Stomach (tissue), 8 donors: ENCODE measurements at regions not wholly inside any gene's neighbourhood (a gene's known extent, or its start where the extent isn't known, plus 50 kb on each side); places are given as distances from the start of the nearest gene placed in this dataset.

Source experiments
- DNase-seq, 2 donors: peaks; one replicate each; pipeline versions ENCODE4 v3.0.0 to v3.0.0-alpha.2; 2013 to 2019
- H3K27ac ChIP-seq, 5 donors: fragments of 200-600 bp in 4 of 5; sonication (generic) in 4 of 5; one replicate each; pipeline ENCODE4 v1.5.1; 2013 to 2019; ENCODE audit warnings: mild to moderate bottlenecking in 1 of 5, moderate library complexity in 1 of 5
- H3K27me3 ChIP-seq, 3 donors: fragments of 200-600 bp; sonication (generic); one replicate each; pipeline ENCODE4 v1.5.1; 2017 to 2019; ENCODE audit warnings: mixed run types in 1 of 3
- H3K36me3 ChIP-seq, 4 donors: fragments of 200-600 bp; sonication (generic); 1 replicate in 3 of 4; 2 replicates in 1 of 4; pipeline ENCODE4 v1.5.1; 2016 to 2019
- H3K4me1 ChIP-seq, 4 donors: fragments of 200-600 bp; sonication (generic); one replicate each; pipeline ENCODE4 v1.5.1; 2016 to 2019
- H3K4me3 ChIP-seq, 4 donors: fragments of 200-600 bp; sonication (generic) in 3 of 4; one replicate each; pipeline ENCODE4 v1.5.1; 2016 to 2019; ENCODE audit warnings: mild to moderate bottlenecking in 1 of 4
- H3K9me3 ChIP-seq, 4 donors: fragments of 200-600 bp; sonication (generic); one replicate each; pipeline ENCODE4 v1.5.1; 2016 to 2019
- CTCF ChIP-seq, 7 experiments: fragments of 450-650 bp in 4 of 7; fragments of 200-600 bp in 3 of 7; sonication (generic) in 3 of 7; IDR thresholded peaks; one replicate each; pipeline ENCODE4 v1.5.1; 2016 to 2019; ENCODE audit warnings: antibody characterized with exemption in 7 of 7, control low read depth in 2 of 7, mild to moderate bottlenecking in 1 of 7
- EP300 ChIP-seq: sonication (generic); formaldehyde crosslinking; IDR thresholded peaks from one replicate; pipeline ENCODE4 v1.6.1; 2017; ENCODE audit warnings: antibody characterized with exemption
- POLR2A ChIP-seq, 4 donors: fragments of 450-650 bp; IDR thresholded peaks; one replicate each; pipeline ENCODE4 v1.6.1; 2016; ENCODE audit warnings: antibody characterized with exemption in 4 of 4, control low read depth in 2 of 4, mild to moderate bottlenecking in 1 of 4, moderate library complexity in 1 of 4
- POLR2AphosphoS5 ChIP-seq, 3 donors: sonication (generic); formaldehyde crosslinking; IDR thresholded peaks; one replicate each; pipeline ENCODE4 v1.6.1; 2016; ENCODE audit warnings: antibody characterized with exemption in 3 of 3
- WGBS, 5 donors: extraction: QIAGEN DNeasy Blood & Tissue Kit in 3 of 5; methylation state at CpG; one replicate each; pipeline versions ENCODE4 v1.1.5 to v1.1.7; 2013 to 2018; 5-methylcytosine and 5-hydroxymethylcytosine counted together
- intact Hi-C: fragments of 100-400 bp; cut with DNase I; formaldehyde crosslinking; loops from one replicate; pipeline ENCODE4 v1.15.1; 2023; ENCODE audit warnings: low total_unique reads
- donor health status: healthy with polysubstance abuse.
- donor health status: Bipolar disorder and iron deficiency.
- donor health status: healthy.

- Histone ChIP-seq H3K4me3 (peak overlapping the region in 2 of 4 donors; percentile 42 to 46), H3K36me3 (no peaks in the 10 kb centered on the region), H3K27ac (peak overlapping the region; percentile 96 to 99 (median 98)), H3K27me3 (peaks cover 0 to 66% (median 21%) of the 10 kb centered on the region in 3 donors), H3K4me1 (peaks cover 12 to 82% (median 45%) of the 10 kb centered on the region in 4 donors), H3K9me3 (peaks cover 0 to 23% (median 2%) of the 10 kb centered on the region in 4 donors)
- TF ChIP-seq POLR2AphosphoS5 (IDR thresholded peaks at IDR 0.05) (no peak), EP300 (no peak), CTCF (IDR thresholded peaks at IDR 0.05) (no peak), POLR2A (IDR thresholded peaks at IDR 0.05) (no peak)
- no peak for DNase-seq
- 41 to 80% (median 62%) methylated on average over 11 to 17 of the region's 17 CpGs for WGBS, 5 donors
- intact Hi-C loops = no loop called here
Observed at GRCh38 chrX:40173143-40174000, 75.6 kb upstream of the BCOR start.

GRCh38 chrX:40172401-40173142 is 74.8 kb upstream of the BCOR start:
- Histone ChIP-seq H3K9me3 (peaks cover 0 to 23% (median 2%) of the 10 kb centered on the region in 4 donors), H3K4me1 (peaks cover 12 to 90% (median 52%) of the 10 kb centered on the region in 4 donors), H3K27me3 (peaks cover 0 to 74% (median 21%) of the 10 kb centered on the region in 3 donors), H3K27ac (peak overlapping the region; percentile 96 to 99 (median 98)), H3K4me3 (peak overlapping the region; percentile 42 to 48 (median 42)), H3K36me3 (no peaks in the 10 kb centered on the region)
- peak; percentile 1 to 56 (median 53) for TF ChIP-seq POLR2AphosphoS5 (IDR thresholded peaks at IDR 0.05)
- TF ChIP-seq CTCF (IDR thresholded peaks at IDR 0.05) = no peak
- DNase-seq = peak; percentile 72 to 80
- intact Hi-C loops = no loop called here
- WGBS, 5 donors = 5 to 51% (median 15%) methylated on average over 4 to 60 of the region's 60 CpGs

DNA sequence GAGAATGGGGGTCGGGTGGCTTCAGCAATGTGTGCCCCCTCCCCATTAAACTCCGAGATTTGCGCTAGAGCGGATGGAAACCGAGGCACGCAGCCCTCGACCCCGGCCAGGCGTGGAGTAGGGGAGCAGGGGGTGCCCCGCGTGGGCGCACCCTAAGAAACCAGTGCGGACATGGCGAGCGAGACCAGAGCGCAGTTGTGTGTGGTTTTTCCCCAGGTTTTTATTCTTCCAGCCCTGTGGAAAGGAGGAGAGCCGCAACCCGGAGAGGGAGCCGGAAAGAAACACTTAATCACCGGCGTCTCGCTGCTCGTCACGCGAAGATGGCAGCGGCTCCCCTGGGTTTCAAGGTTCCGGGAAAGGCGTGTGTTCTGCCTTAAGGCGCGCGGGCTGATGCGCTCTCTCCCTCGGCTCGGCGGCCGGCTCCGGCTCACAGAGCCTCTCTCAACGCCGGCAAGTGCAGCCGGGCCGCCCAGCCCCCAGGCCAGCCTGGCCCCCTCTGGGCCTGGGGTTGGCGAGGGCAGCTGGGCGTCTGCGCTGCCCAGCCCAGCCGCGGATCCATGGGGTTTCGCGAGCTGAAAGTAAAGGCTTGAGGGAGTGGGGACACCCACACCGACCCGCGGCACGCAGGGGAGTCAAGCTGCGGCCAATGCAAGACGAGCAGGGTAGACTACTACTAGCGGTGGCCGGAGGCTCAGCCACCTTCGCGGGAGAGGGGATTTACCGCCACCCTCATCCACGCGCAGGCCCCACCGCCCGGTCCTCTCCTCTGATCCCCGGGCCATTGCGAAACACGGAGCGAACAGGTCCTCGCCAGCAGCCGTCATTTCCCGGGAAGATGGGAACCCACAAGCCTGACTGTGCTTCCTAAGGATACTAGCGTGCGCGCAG is 74.0 kb upstream of the BCOR start:
- peak in 1 of 2 donors; percentile 72 for DNase-seq
- Histone ChIP-seq H3K27me3 (peaks cover 0 to 78% (median 21%) of the 10 kb centered on the region in 3 donors), H3K4me1 (peaks cover 8 to 94% (median 55%) of the 10 kb centered on the region in 4 donors), H3K9me3 (peaks cover 0 to 21% (median 2%) of the 10 kb centered on the region in 4 donors), H3K4me3 (peak overlapping the region; percentile 42 to 48 (median 42)), H3K36me3 (no peaks in the 10 kb centered on the region), H3K27ac (peak overlapping the region; percentile 96 to 99 (median 98))
- WGBS, 5 donors = 3 to 8% (median 4%) methylated on average over 33 to 73 of the region's 73 CpGs
- intact Hi-C loops = no loop called here
- no peak for TF ChIP-seq CTCF (IDR thresholded peaks at IDR 0.05)
- no peak for TF ChIP-seq POLR2AphosphoS5 (IDR thresholded peaks at IDR 0.05)
- no peak for TF ChIP-seq POLR2A (IDR thresholded peaks at IDR 0.05)
- no peak for TF ChIP-seq EP300
